ENCODE measurements at regions not wholly inside any gene's neighbourhood (a gene's known extent, or its start where the extent isn't known, plus 50 kb on each side); places are given as distances from the start of the nearest gene placed in this dataset.

DNA sequence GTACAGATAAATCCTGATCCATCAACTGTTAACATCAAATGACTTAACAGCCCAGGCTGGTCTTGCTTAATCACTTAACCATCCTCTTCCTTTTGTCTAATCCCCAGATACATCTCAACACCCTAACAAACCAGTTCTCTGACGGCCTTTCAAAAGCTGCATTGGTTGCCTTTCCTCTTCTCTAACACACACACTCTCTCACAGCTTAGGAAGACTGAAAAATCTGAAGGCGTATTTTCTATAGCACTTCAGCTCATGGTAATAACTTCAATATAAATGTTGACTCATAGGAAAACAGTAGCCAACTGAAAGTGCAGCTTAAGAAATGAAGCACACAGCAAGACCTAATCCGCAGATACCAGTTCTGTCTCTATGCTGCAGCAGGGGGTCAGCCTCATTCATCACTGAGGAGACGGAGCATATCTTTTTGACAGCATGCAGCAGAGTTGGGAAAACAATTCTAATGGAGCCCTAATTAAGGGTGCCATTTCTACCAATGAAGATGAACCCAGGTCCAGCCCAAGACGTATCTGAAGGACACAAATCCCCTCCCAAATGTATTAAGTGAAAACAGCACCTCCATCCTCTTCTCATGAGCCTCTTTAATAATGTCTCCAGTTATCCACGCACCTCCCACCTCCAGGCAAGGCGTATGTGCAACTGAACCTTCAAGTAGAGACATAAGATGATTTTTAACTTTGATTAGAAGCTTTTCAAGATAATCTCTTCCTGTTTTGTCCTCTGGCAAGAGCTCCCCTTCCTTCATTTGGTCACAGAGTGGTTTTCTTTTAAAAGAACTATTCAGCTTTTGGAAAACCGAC lies 211.7 kb upstream of the NFE2L3 start:
- no peak for DNase-seq

DNA sequence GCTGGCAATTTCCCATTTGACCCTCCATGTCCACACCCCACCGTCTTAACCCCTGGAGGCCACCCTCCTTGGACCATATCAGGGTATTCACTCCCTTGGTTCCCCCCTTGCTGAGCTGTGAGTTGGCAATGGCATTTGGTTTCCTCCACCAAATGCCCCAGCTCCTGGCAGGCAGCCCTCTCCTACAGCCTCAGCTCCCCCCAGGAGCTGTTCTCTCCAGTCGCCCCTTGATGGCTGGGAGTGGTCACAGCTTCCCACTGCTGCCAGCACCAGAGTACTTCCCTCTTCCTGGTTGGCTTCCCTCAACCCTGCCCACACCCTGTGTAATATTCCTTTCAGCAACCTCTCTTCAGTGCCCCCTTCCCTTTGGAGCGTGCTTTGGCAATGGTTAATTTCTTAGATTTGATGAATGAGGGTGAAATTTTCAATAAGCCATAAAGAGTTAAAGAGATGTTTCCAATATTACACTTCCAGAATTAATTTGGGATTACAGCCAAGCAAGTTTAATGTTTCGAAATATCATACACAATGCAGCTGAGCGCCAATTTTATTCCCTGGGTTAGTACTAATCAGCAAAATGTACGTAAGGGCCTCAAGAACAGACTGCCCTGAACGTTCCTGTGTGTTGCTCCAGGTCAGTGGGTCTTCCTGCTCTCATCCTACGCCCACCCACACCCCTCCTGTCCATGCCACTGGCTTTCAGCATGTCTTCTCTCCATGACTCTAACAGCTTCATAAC lies 207.1 kb upstream of the NFE2L3 start:
- no peak for DNase-seq

DNA sequence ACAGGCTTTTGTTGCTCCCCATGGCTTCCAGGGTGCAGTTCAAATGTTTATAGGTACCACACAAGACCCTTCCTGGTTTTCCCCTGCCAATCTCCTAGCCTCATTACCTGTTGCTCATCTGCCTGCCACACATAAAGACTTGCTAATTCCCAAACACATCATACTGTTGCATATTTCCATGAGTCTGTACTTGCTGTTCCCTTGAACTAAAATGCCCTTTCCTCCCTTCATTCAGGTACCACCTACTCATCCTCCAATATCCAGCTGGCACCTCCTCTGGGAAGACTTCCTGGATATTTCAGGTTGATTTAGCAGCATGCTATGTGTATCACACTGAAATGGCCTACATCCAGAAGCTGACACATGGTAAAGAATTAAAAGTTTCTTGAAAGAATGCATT lies 206.4 kb upstream of the NFE2L3 start:
- no peak for DNase-seq

DNA sequence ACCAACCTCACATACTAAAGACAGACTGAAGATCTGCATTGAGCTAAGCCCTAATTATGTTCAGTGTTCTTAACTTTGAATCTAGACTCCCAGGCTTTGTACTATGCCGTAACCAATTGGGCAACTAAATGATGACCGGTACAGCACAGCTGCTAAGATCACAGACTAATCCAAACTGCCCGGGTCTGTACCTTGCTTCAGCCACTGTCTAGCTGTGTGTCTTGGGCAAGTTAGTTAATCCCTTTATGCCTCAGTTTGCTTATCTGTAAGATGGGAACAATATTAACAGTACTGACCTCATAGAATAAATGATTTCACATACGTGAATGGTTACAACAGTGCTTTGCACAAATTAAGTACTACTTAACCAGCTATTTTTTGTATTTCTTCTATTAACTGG lies 205.8 kb upstream of the NFE2L3 start:
- no peak for DNase-seq

DNA sequence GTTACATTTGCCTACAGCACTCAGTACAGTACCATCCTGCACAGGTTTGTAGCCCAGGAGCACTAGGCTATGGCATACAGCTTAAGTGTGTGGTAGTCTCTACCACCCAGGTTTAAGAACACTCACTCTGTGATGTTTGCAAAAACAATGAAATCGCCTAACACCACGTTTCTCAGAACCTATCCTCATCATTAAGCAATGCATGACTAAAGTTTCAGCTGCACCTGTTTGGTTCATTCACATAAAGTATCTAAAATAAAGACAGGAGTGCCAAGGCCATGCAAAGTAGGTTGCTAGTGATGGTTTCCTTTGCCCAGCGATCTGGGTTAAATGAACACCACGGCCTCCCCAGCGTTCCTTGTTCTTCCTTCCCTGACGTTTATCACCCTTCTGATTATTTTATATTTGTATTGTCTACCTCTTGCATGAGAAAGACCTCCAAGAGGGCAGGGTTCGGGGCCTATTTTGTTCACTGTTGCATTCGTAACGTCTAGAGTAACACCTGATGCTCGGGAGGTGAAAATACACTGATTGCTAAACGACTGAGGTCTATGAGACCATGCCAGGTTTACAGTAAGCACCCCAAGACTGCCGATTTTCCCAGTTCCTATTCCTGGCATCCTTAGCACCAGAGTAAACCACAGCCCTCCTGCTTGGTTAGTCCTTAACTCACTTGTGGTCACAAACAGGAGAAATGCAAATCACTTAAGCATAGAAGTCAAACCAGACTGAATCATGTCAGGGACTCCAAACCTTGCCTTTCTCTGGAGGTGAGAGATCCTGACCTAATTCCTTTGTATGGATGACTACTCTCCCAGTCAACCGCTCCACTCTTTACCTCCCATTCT lies 204.1 kb upstream of the NFE2L3 start:
- DNase-seq, result no peak

DNA sequence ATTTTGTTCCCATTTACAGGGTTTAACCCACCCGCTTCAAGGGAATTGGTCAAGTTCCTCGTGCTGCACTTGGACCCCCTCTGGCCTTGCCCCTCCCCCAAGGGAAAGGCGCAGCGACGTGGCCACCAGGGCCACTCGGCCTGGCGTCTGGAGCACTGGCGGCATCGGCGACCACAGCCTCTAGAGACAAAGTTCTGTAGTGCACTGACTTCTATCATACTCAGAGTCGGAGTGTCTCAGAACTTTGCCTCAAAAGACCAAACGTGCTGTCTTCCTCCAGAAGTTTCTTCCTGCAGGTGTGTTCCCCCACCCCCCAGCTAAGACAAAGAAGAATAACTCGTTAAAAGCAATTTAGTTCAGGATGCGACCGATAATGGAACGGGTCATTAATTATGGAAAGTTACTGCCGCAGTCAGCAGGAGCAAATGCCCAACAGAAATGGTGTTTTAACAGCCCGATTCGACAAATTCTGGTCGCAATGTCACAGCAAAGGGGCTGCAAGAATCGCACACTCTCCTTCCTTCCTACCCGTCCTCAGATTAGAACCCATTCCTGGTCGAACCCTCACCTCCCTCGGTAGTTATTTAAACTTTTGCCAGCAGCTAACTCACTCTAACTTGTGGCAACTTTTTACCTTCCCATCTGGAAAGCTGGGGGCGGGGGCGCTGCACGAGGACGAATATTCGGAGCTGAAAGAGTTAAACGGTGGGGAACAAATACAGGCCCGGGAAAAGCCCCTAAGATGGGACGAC lies 202.1 kb upstream of the NFE2L3 start:
- DNase-seq, result no peak

DNA sequence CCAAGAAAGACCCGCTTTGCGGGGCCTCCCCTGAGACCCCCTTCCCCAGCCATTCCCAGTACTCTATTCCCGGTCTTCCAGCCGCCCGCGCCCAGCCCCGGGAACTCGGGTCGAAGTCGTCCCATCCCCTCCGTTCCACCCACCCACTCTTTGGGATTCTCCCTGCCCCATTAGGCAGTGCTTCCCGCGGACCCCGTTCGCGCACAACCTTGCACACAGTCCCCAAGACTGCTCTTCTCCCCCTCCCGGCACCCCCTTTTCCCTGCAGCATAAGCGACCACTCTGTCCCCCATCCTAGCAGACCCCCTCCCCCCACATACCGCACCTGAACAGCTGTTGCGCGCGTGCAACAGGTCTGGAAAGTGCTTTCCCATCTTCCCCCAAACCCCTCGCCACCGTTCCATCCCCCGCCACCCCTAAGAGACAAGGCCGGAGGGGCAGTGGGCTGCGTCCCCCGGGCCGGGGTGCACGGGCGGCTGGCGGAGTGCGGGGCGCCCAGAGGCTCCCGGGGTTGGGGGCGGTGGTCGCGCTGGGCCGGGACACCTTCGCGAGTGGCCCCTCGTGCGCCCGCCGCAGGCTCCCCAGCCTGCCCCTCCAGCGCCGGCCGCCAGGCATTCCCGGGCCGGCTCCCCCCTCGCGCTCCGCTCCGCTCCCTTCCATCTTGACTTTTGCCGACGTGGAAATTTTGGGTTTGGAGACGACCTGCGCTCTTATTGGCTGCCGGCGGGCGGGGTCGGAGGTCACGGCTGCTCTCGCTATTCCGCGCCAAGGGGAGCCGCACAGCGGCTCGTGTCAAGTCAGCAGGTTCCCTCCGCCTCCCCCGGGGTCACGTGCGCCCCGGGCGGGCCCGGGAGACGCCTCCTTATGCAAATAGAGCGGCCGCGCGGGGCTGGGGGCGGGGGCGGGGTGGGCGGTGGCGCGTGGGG lies 201.2 kb upstream of the NFE2L3 start:
- DNase-seq, result peak; percentile 91 to 93

DNA sequence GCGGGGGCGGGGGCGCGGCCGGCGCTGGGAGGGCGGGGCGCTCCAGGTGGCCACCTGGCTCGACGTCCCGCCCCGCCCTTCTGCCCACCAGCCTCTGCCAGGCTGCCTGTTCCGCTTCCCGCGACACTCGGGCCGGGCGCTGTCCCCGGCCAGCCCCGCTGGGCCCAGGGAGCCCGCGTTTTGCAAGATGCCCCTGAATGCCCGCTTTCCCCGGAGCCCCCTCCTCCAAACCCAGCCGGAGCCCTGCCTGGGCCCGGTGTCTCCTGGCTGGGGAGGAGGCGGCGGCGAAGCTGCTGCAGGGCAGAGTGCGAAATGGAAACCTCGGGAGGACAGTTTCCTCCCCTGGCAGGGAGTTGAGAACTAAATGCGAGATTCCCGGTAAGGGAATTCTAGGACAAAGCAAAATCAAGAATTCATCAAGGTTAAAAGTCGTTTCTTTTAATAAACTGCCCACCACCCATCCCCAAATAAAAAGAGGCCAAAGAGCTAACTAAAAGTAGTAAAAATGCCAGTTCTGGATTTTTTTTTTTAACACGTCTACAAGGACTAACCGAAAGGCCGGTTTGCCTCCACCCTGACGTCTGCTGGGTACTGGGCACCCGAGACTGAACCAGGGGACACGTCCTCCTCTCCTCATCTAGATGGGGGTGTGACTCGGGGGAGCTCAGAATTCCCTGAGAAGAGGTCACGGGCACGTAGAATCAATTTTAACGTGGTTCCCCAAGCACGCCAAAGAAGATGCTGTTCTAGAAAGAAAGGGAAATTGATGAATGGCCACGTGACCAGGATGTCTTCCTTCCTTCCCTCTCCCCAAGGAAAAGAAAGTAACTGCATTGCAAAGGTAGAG lies 200.4 kb upstream of the NFE2L3 start:
- DNase-seq, result no peak

DNA sequence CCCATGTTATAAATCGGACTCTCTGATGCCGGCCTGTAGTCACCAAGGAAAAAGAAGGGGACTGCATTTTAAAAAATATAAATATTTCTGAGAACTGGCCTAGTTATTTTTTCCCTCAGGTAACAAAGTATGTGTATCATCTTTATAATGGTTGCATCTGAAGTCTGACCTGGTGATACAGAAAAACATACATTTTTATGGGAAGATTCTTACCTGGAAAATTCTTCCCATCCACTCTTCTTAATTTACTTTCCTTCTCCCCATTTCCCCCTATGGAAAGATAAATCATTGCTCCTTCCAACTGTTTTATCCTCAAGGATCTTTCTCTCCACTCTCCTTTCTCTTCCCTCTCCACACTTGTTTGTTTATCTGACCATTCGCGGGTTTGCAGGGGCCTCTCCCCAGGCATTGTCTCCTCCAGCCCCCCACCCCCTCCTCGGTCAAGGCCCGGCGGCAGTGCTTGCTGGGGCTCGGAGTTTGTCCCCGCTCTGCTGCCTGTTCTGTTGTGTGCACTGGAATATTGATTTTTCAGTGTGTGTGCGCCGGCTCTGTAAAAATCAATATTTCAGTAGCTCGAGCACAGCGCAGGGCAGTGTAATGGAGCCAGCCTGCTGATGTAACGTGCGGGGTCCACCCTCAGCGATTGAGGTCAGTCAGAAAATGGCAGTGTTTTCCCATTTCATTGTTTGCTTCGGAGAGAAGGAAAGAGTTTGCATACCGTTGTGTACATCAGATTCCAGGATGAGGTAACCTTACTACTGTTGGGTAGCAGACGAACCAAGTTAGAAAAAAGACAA lies 199.5 kb upstream of the NFE2L3 start:
- DNase-seq, result no peak

DNA sequence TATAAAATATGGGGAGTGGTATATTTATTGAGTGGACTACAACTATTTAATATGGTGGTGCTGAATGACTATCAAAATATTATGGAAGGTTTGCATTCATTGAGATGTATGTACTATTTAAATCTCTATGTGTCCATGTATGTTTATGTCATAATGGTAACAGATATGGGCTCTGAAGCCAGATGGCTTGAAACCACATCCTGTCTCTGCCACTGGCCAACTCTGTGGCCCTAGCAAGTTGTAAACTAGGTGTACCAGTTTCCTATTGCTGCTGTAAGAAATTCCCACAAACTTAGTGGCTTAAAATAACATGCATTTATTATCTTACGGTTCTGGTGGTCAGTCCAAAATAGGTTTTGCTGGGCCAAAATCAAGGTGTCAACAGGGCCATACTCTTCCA lies 198.1 kb upstream of the NFE2L3 start:
- DNase-seq, result no peak

DNA sequence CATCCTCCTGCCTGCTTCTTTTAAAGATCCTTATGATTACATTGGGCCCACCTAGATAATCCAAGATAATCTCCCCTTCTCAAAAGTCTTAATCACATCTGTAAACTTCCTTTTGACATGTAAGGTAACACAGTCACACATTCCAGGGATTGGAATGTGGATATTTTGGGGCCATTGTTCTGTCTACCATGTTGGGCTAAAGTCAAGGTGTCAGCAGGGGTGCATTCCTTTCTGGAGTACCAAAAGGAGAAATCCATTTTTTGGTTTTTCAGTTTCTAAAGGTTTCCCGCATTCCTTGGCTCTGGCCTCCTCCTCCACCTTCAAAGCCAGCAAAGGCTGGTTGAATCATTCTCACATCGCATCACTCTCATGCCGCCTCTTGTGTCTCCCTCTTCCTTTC lies 197.6 kb upstream of the NFE2L3 start:
- DNase-seq, result no peak

DNA sequence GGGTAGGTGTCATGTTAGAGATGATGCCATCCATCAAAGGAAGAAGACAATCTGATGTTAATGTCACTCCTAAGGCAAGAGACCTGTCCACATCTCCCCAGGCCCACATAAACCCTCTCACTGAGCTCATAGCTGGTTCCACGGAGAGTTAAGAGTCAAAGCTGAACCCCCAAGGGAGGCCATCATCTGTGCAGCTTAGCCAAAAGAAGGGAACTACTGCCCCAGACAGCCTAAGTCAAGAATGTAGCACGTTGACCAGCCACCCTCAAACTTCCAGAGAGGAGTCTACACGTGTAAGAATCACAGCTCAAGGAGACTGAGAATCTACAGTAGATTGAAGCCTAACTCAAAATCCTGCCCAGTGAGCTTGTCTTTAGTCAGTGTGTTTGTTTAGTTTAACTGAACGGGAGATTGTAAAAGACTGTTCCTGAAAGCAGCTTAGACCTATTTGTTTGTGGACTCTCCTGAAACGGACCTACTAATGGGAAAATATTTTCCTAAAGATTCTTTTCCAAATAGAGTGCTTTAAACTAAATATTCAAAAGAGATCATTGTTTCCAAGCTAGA lies 192.7 kb upstream of the NFE2L3 start:
- no peak for DNase-seq

DNA sequence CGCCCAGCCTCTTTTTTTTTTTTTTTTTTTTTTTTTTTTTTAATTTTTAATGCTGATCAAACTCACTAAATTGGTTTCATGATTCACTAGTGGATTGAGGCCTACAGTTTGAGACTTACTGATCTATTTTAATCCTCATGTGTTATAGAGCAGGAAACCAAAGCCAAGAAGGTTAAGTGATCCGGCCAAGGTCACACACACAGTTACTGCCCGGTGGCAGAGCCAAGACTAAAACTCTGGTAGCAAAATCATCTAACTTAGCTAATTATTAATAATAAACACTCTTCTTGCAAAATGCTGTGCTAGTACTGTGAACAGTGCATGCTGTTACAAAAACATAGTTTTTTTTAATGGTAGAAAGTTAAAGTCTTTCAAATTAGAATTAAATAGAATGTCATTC lies 188.3 kb upstream of the NFE2L3 start:
- no peak for DNase-seq

DNA sequence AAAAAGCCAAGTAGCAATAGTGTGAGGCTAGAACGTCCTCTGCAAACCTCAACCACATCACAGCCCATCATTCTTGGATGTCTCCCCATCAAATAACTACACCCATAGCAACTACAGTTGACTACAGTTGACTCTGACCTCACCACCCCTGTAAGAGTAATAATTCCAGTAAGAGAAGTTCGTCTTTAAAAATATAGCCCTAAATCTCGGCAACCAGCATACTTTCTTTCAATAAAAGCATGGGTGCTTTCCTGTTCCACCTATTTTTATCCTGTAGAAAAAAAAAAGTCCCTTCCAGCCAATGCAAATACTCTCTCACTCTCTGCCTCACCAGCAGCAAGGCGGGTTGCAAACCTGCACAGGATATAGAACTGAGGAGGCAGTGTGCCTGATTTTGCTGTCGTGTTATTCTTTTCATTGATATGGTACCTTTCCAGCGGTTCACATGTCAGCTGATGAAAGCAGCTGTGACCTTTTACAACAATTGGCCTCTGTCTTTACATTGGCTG lies 187.5 kb upstream of the NFE2L3 start:
- DNase-seq, result no peak

DNA sequence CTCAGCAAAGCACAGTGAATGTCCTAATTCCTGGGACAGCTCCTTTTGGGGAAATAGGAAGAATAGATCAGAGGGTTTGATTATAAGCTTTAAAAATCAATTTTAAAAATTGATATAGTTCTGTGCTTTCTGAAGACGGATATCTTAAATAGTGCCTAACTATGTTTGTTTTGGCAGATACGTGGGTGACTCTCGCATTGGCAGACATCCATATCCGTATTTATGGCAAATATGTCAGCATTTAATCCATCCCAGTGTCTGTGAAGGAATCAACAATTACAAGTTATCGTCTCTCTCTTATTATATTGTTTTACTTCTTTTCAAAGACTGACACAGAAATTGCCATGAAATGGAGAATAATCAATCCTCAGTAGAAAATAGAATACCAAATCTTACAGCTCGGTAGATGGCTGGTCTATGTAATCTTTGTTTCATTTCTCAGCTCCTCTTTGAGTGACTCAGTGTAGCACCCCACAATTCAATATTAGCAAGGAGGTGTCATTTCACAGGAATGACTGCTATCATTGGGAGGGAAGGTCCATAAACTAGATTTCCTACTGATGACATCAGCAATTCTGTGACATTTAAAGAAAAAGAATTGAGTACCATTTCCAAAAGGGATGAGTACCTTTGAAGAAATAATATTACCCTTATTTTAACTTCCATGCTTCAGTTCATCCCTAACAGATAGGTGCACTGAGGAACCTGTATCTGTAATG lies 186.4 kb upstream of the NFE2L3 start:
- DNase-seq, result no peak

DNA sequence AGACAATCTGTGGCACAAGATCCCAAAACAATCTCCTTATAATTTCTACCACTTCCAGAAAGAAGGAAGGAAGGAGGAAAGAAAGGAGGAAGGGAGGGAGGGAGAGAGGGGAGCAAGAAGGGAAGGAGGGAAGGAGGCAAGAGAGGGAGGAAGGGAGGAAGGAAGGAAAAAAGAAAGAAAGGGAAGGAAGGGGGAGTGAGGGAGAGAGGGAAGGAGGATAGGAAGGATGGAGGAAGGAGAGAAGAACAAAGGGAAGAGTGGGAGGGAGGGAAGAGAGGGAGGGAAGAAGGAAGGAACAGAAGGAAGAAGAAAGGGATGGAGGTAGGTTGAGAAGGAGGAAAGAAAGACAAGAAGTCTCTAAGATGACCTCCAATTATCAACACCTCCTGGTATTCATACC lies 185.5 kb upstream of the NFE2L3 start:
- DNase-seq, result no peak

DNA sequence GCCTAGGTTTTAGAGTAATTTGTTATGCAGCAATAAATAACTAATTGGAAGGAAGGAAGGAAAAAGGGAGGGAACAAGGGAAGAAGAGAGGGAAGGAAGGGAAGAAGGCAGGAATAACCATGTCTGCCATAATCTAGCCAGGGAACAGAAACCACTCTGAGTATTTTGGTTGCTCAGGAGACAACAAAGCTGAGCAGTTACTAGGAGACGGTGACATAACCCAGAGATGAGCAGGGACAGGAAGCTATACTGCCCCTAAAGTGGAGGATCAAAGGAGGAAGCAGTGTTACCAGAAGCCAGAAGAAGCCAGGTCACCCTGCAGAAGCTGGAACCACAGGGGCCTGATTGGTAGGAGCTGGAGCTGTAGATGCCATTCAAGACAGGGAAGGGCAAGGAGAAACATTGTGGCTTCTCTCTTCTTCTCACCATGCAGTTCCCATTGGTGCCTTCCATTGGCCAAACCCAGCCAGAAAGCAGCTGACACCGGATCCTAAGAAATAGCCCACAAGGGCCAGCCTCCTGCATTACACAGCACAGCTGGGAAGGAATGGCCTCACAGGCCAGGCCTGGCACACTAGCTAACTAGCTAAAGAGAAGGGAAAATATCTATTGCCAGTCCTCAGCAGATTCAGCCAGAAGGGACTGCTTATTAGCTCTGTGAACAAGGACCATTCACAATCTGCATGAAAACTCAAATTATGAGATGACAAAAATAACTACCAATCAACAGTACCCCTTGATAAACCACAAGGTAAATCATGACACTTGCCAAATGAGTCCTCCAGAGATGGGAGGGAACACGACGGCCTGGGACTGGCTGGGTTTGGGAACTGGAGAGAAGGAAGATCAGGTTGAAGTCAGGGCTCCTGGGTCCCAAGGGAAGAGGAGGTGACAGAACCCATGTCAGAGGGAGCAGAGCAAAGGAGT lies 184.5 kb upstream of the NFE2L3 start:
- DNase-seq, result no peak
